Panc1 (cell line): ENCODE measurements at regions not wholly inside any gene's neighbourhood (a gene's known extent, or its start where the extent isn't known, plus 50 kb on each side); places are given as distances from the start of the nearest gene placed in this dataset.

Experiments used
- ATAC-seq: fragments of 200-7000 bp; cut with Tn5 transposase; 2 replicates; pipeline ENCODE4 v1.9.1; 2020; ENCODE audit warnings: mild to moderate bottlenecking, moderate library complexity
- BruUV-seq: library from RNA; stranded (reverse); fragments of 400-500 nt; replicated peaks from 2 replicates; lab custom pipeline; 2021; lab: Mats Ljungman, UMichigan
- CTCF ChIA-PET: fragments of 300-600 bp; sonication (Branson Sonifier 250); formaldehyde crosslinking; loops from one replicate; lab custom pipeline; 2022; ENCODE audit warnings: antibody characterized with exemption; lab: Charles Lee
- POLR2A ChIA-PET: fragments of 300-600 bp; sonication (Branson Sonifier 250); formaldehyde crosslinking; loops from one replicate; lab custom pipeline; 2022; ENCODE audit warnings: antibody characterized with exemption; lab: Charles Lee
- DNase-seq: peaks from one replicate; pipeline ENCODE4 v3.0.0-alpha.2; 2010; ENCODE audit warnings: low read depth, low spot score
- H3K27ac ChIP-seq: 2 replicates; pipeline ENCODE4 v1.5.1; 2011; ENCODE audit warnings: mild to moderate bottlenecking, low read length, inconsistent platforms
- H3K27me3 ChIP-seq: fragments of 200-500 bp; sonication (Bioruptor generic); 2 replicates; pipeline ENCODE4 v1.6.0; 2014; ENCODE audit warnings: low read length, inconsistent platforms; ENCODE audit not compliant: control insufficient read depth, insufficient read depth
- H3K36me3 ChIP-seq: fragments of 200-500 bp; sonication (Bioruptor generic); 2 replicates; pipeline ENCODE4 v1.5.1; 2014; ENCODE audit warnings: inconsistent platforms, mild to moderate bottlenecking, low read length, moderate library complexity; ENCODE audit not compliant: control insufficient read depth, insufficient read depth
- H3K4me1 ChIP-seq: 2 replicates; pipeline ENCODE4 v1.5.1; 2011; ENCODE audit warnings: inconsistent platforms, mild to moderate bottlenecking, low read length, moderate library complexity; ENCODE audit not compliant: control insufficient read depth, insufficient read depth
- H3K4me3 ChIP-seq, 2 experiments: 2 replicates each; pipeline ENCODE4 v1.5.1; 2011 to 2012; ENCODE audit warnings: low read depth in 2 of 2, low read length in 2 of 2, mild to moderate bottlenecking in 2 of 2, inconsistent platforms in 1 of 2, moderate library complexity in 1 of 2
- H3K9me3 ChIP-seq: fragments of 200-500 bp; sonication (Bioruptor generic); 2 replicates; pipeline ENCODE4 v1.5.1; 2014; ENCODE audit warnings: low read depth, mild to moderate bottlenecking, inconsistent platforms, low read length, moderate library complexity; ENCODE audit not compliant: control insufficient read depth, insufficient read depth
- POLR2AphosphoS5 ChIP-seq: IDR thresholded peaks from 2 replicates; pipeline ENCODE4 v1.6.1; 2012; ENCODE audit warnings: mild to moderate bottlenecking, low read depth, low read length, moderate library complexity
- SIN3A ChIP-seq: IDR thresholded peaks from 2 replicates; pipeline ENCODE4 v1.6.1; 2012; ENCODE audit warnings: low read depth, mild to moderate bottlenecking, low read length, moderate library complexity, borderline replicate concordance; ENCODE audit not compliant: insufficient read depth
- TCF7L2 ChIP-seq: IDR thresholded peaks from 2 replicates; pipeline ENCODE4 v1.6.1; 2011; ENCODE audit warnings: mild to moderate bottlenecking, low read depth, low read length, inconsistent platforms
- in situ Hi-C: cut with HindIII; loops from 2 replicates; pipeline ENCODE4 v1.10.0; 2016; ENCODE audit warnings: low sequenced_read_pairs, low pct_unique_long_range_greater_than_20kb
- intact Hi-C: fragments of 100-400 bp; cut with micrococcal nuclease; formaldehyde crosslinking; loops from one replicate; pipeline ENCODE4 v1.10.0; 2022; ENCODE audit not compliant: unreplicated experiment
- TF ChIP-seq, protein P1 (sequence below): fragments of 450-650 bp; IDR thresholded peaks from 2 replicates; pipeline ENCODE4 v1.5.1; 2017; ENCODE audit warnings: mild to moderate bottlenecking
- TF ChIP-seq, protein P2 (sequence below), 2 experiments: IDR thresholded peaks; 2 replicates each; pipeline ENCODE4 v1.6.1; 2011 to 2012; ENCODE audit warnings: low read depth in 2 of 2, control low read depth in 1 of 2, low read length in 1 of 2, mild to moderate bottlenecking in 1 of 2, moderate library complexity in 1 of 2; ENCODE audit not compliant: insufficient read depth in 1 of 2

DNA sequence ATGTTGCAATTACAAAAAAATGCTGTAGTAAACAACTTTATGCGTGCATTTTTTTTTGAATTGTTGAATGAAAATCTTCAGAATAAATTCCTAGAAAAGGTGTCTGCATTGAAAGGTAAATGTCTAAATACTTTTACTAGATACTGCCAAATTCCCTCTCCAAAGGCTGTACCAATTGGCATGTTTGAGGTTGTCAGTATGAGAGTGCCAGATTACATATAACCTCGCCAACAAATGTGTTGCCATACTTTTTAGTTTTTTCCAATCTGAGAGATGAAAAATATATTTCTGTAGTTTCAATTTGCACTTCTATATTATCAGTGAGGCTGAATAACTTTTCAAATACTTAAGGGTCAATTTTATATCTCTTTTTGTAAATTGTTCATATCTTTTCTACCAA is 261.5 kb upstream of the TARS1 start:
- DNase-seq (no peak), ATAC-seq (no peak)
- in situ Hi-C loops = no loop called here
- H3K4me1 ChIP-seq = no peaks in the 10 kb centered on the region
- H3K27ac ChIP-seq = no peak overlapping the region
- H3K9me3 ChIP-seq = no peaks in the 10 kb centered on the region
- POLR2A ChIA-PET = no interaction called here
- no peak overlapping the region for H3K4me3 ChIP-seq
- no peak for TF ChIP-seq SIN3A
- H3K27me3 ChIP-seq = no peaks in the 10 kb centered on the region
- BruUV-seq = no TSS peak
- intact Hi-C loops = no loop called here
- H3K36me3 ChIP-seq = no peaks in the 10 kb centered on the region
- CTCF ChIA-PET = no interaction called here

DNA sequence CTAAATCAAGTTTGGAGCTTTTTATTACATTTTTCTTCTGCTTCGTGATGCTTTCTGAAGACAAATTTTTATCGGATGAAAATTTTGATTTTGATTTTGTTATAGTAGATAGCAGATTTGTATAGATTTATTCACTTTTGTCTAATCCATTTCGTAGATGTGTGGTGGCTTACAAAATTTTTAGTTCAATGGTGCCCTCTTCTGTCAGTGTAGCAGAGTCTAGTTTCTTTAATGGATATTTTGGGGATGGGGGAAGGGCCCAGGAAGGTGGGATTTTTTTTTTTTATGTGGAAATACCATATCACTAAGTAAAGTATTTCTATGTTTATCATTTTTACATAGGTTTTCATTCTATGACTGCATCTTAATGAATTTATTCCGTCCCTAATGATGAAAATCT is 259.9 kb upstream of the TARS1 start:
- no peak for ATAC-seq
- TF ChIP-seq, protein P1, sequence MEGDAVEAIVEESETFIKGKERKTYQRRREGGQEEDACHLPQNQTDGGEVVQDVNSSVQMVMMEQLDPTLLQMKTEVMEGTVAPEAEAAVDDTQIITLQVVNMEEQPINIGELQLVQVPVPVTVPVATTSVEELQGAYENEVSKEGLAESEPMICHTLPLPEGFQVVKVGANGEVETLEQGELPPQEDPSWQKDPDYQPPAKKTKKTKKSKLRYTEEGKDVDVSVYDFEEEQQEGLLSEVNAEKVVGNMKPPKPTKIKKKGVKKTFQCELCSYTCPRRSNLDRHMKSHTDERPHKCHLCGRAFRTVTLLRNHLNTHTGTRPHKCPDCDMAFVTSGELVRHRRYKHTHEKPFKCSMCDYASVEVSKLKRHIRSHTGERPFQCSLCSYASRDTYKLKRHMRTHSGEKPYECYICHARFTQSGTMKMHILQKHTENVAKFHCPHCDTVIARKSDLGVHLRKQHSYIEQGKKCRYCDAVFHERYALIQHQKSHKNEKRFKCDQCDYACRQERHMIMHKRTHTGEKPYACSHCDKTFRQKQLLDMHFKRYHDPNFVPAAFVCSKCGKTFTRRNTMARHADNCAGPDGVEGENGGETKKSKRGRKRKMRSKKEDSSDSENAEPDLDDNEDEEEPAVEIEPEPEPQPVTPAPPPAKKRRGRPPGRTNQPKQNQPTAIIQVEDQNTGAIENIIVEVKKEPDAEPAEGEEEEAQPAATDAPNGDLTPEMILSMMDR = peak; percentile 37; the same call in 1 of the 2 replicates
- TF ChIP-seq SIN3A = no peak
- POLR2A ChIA-PET = interaction anchor here (0.6 kb wide), 1 partner anchor 404 kb away, joined by 3 read pairs; no protein-coding TSS in a partner anchor
- no peaks in the 10 kb centered on the region for H3K36me3 ChIP-seq
- in situ Hi-C loops = no loop called here
- H3K27ac ChIP-seq = no peak overlapping the region
- intact Hi-C loops = loop anchor here (5.0 kb wide), 1 partner anchor 474 kb away; no protein-coding TSS in a partner anchor
- H3K4me1 ChIP-seq = no peaks in the 10 kb centered on the region
- H3K27me3 ChIP-seq = no peaks in the 10 kb centered on the region
- no TSS peak for BruUV-seq
- peak; percentile 57 for DNase-seq
- CTCF ChIA-PET = no interaction called here
- H3K4me3 ChIP-seq = no peak overlapping the region
- no peaks in the 10 kb centered on the region for H3K9me3 ChIP-seq

DNA sequence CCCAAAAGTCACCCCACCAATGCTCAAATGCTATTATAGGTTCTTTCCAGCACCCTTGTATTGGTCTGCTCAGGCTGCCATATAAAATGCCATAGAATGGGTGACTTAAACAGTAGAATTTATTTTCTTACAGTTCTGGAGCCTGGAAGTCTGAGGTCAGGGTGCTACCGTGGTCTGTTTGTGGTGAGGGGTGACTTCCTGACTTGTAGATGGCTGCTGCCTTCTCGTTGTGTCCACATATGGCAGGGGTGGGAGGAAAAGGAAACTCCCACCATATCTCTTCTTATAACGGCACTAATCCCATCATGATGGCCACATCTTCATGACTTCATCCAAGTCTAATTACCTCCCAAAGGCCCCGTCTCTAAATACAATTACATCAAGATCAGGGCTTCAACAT is 257.8 kb upstream of the TARS1 start:
- CTCF ChIA-PET = no interaction called here
- in situ Hi-C loops = no loop called here
- DNase-seq (no peak), ATAC-seq (no peak)
- no peaks in the 10 kb centered on the region for H3K4me1 ChIP-seq
- no peak overlapping the region for H3K27ac ChIP-seq
- POLR2A ChIA-PET = no interaction called here
- H3K9me3 ChIP-seq = no peaks in the 10 kb centered on the region
- TF ChIP-seq POLR2AphosphoS5 (no peak), SIN3A (no peak), TCF7L2 (no peak)
- TF ChIP-seq, protein P1 = no peak
- TF ChIP-seq, protein P2, sequence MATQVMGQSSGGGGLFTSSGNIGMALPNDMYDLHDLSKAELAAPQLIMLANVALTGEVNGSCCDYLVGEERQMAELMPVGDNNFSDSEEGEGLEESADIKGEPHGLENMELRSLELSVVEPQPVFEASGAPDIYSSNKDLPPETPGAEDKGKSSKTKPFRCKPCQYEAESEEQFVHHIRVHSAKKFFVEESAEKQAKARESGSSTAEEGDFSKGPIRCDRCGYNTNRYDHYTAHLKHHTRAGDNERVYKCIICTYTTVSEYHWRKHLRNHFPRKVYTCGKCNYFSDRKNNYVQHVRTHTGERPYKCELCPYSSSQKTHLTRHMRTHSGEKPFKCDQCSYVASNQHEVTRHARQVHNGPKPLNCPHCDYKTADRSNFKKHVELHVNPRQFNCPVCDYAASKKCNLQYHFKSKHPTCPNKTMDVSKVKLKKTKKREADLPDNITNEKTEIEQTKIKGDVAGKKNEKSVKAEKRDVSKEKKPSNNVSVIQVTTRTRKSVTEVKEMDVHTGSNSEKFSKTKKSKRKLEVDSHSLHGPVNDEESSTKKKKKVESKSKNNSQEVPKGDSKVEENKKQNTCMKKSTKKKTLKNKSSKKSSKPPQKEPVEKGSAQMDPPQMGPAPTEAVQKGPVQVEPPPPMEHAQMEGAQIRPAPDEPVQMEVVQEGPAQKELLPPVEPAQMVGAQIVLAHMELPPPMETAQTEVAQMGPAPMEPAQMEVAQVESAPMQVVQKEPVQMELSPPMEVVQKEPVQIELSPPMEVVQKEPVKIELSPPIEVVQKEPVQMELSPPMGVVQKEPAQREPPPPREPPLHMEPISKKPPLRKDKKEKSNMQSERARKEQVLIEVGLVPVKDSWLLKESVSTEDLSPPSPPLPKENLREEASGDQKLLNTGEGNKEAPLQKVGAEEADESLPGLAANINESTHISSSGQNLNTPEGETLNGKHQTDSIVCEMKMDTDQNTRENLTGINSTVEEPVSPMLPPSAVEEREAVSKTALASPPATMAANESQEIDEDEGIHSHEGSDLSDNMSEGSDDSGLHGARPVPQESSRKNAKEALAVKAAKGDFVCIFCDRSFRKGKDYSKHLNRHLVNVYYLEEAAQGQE (IDR thresholded peaks at IDR 0.05; ENCODE audit: insufficient read depth in 1 of 2, low read depth in 2 of 2, low read length in 1 of 2) = no peak
- no TSS peak for BruUV-seq
- H3K36me3 ChIP-seq = no peaks in the 10 kb centered on the region
- H3K27me3 ChIP-seq = no peaks in the 10 kb centered on the region
- H3K4me3 ChIP-seq = no peak overlapping the region
- intact Hi-C loops = loop anchor here (5.0 kb wide), 1 partner anchor 476 kb away; no protein-coding TSS in a partner anchor
